ENCODE measurements at regions not wholly inside any gene's neighbourhood (a gene's known extent, or its start where the extent isn't known, plus 50 kb on each side); places are given as distances from the start of the nearest gene placed in this dataset.
"Not testable (repeated sequence)": the region's sequence is repeated elsewhere in the genome, so short reads cannot be mapped to it uniquely, and the experiment has no call there.

DNA sequence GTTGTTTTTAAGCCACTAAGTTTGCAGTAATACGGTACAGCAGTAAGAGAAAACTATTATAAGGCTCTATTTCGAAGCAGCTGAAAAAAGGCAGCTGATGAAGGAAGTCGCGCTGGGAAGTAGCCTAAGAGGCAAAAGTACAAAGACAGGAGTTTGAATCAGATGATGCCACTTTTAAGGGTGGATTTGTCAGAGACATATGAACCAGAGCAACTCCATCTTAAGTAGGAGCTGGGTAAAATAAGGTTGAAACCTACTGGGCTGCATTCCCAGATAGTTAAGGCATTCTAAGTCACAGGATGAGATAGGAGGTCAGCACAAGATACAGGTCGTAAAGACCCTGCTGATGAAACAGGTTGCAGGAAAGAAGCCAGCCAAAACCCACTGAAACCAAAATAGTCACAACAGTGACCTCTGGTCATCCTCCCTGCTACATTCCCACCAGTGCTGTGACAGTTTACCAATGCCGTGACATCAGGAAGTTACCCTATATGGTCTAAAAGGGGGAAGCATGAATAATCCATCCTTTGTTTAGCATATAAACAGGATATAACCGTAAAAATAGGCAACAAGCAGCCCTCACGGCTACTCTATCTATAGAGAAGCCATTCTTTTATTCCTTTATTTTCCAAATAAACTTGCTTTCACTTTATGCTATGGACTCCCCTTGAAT is 91.8 kb upstream of the PRSS3 start:
- Histone ChIP-seq H3K4me2 (no peak overlapping the region), H2AFZ (ENCODE audit: low read depth) (no peak overlapping the region), H3K27ac (no peak overlapping the region), H3K4me1 (ENCODE audit: low read depth, poor library complexity, severe bottlenecking) (no peaks in the 10 kb centered on the region), H3K27me3 (ENCODE audit: insufficient read depth, low read depth) (no peaks in the 10 kb centered on the region), H3K36me3 (ENCODE audit: insufficient read depth) (no peaks in the 10 kb centered on the region), H4K20me1 (ENCODE audit: insufficient read depth) (no peaks in the 10 kb centered on the region), H3K79me2 (ENCODE audit: insufficient read depth, low read depth) (no peaks in the 10 kb centered on the region), H3K4me3 (IDR thresholded peaks at IDR 0.05; ENCODE audit: insufficient read depth, low read depth, low read length) (no peak overlapping the region), H3K9ac (no peak overlapping the region)
- TF ChIP-seq, protein P1, sequence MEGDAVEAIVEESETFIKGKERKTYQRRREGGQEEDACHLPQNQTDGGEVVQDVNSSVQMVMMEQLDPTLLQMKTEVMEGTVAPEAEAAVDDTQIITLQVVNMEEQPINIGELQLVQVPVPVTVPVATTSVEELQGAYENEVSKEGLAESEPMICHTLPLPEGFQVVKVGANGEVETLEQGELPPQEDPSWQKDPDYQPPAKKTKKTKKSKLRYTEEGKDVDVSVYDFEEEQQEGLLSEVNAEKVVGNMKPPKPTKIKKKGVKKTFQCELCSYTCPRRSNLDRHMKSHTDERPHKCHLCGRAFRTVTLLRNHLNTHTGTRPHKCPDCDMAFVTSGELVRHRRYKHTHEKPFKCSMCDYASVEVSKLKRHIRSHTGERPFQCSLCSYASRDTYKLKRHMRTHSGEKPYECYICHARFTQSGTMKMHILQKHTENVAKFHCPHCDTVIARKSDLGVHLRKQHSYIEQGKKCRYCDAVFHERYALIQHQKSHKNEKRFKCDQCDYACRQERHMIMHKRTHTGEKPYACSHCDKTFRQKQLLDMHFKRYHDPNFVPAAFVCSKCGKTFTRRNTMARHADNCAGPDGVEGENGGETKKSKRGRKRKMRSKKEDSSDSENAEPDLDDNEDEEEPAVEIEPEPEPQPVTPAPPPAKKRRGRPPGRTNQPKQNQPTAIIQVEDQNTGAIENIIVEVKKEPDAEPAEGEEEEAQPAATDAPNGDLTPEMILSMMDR (conservative IDR thresholded peaks at IDR 0.05; ENCODE audit: low read depth, low read length), result no peak

DNA sequence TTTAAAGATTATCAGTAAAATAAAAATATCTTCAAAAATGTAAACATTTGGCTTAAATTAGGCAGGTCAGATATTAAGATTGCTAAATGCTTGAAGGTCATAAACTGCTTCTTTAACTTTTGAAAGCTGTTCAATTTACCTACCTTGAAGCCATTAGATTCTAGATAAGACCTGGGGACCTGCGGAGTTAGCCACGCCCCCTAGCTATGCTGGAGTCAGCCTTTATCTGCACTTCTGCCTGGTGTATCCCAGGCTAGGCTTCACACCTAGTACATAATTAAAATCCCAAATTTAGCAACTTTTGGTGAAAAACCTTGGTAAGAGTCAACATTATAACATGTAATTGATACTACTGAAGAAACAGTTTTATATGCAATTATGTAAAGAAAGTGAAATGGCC is 89.9 kb upstream of the PRSS3 start:
- not testable (repeated sequence) for H3K27ac ChIP-seq; H3K4me2 ChIP-seq; H3K9ac ChIP-seq; H3K79me2 ChIP-seq (ENCODE audit: insufficient read depth, low read depth); H4K20me1 ChIP-seq (ENCODE audit: insufficient read depth); H3K4me3 ChIP-seq (IDR thresholded peaks at IDR 0.05; ENCODE audit: insufficient read depth, low read depth, low read length); H3K36me3 ChIP-seq (ENCODE audit: insufficient read depth); H3K4me1 ChIP-seq (ENCODE audit: low read depth, poor library complexity, severe bottlenecking); H3K27me3 ChIP-seq (ENCODE audit: insufficient read depth, low read depth); H2AFZ ChIP-seq (ENCODE audit: low read depth)

DNA sequence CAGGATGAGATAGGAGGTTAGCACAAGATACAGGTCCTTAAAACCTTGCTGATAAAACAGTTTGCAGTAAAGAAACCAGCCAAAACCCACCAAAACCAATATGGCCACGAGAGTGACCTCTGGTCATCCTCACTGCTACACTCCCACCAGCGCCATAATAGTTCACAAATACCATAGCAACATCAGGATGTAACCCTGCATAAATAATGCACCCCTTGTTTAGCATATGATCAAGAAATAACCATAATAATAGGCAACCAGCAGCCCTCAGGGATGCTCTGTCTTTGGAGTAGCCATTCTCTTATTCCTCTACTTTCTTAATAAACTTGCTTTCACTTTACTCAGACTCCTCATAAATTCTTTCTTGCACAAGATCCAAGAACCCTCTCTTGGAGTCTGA is 86.9 kb upstream of the PRSS3 start:
- no peak overlapping the region for H3K4me2 ChIP-seq
- TF ChIP-seq, protein P1 (conservative IDR thresholded peaks at IDR 0.05; ENCODE audit: low read depth, low read length), result no peak
- H3K36me3 ChIP-seq (ENCODE audit: insufficient read depth), result no peaks in the 10 kb centered on the region
- H2AFZ ChIP-seq (ENCODE audit: low read depth), result no peak overlapping the region
- no peaks in the 10 kb centered on the region for H3K27me3 ChIP-seq (ENCODE audit: insufficient read depth, low read depth)
- H4K20me1 ChIP-seq (ENCODE audit: insufficient read depth), result no peaks in the 10 kb centered on the region
- no peak overlapping the region for H3K27ac ChIP-seq
- H3K79me2 ChIP-seq (ENCODE audit: insufficient read depth, low read depth), result no peaks in the 10 kb centered on the region
- no peak overlapping the region for H3K9ac ChIP-seq
- no peak overlapping the region for H3K4me3 ChIP-seq (IDR thresholded peaks at IDR 0.05; ENCODE audit: insufficient read depth, low read depth, low read length)
- H3K4me1 ChIP-seq (ENCODE audit: low read depth, poor library complexity, severe bottlenecking), result no peaks in the 10 kb centered on the region

DNA sequence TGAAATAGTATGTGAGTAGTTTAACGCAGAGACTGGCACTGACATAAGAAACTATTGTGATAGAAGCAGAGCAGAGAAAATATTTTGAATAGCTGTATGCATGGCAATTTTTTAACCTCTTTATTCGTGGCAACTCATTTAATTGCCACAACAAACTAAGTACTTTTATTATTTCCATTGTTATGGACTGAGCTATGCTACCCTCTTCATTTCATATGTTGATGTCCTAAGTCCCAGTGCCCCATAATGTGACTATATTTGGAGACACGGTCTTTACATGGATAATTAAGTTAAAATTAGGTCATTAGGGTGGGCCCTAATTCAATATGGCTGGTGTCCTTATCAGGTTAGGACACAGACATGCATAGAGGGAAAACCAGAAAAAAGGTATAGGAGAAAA is 86.1 kb upstream of the PRSS3 start:
- Histone ChIP-seq H3K4me2 (no peak overlapping the region), H4K20me1 (ENCODE audit: insufficient read depth) (no peaks in the 10 kb centered on the region), H3K4me3 (IDR thresholded peaks at IDR 0.05; ENCODE audit: insufficient read depth, low read depth, low read length) (no peak overlapping the region), H3K27ac (no peak overlapping the region), H3K36me3 (ENCODE audit: insufficient read depth) (no peaks in the 10 kb centered on the region), H3K4me1 (ENCODE audit: low read depth, poor library complexity, severe bottlenecking) (no peaks in the 10 kb centered on the region), H3K79me2 (ENCODE audit: insufficient read depth, low read depth) (no peaks in the 10 kb centered on the region), H3K9ac (no peak overlapping the region), H3K27me3 (ENCODE audit: insufficient read depth, low read depth) (no peaks in the 10 kb centered on the region), H2AFZ (ENCODE audit: low read depth) (no peak overlapping the region)
- TF ChIP-seq, protein P1 (conservative IDR thresholded peaks at IDR 0.05; ENCODE audit: low read depth, low read length), result no peak

DNA sequence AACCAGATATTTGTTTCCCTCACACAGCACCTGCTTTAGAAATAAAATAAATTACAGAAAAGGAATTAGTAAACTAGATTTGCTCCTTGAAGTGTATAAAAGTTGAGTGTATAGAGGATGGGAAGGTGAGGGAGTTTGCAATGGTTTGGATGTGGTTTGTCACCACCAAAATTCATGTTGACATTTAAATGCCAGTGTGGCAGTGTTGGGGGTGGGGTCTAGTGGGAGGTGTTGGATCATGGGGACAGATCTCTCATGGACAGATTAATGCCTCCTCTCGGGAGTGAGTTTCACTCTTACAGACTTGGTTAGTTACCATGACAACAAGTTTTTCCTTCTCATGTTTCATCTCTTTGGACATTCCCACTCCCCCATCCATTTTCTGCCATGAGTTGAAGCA is 83.9 kb upstream of the PRSS3 start:
- H3K36me3 ChIP-seq (ENCODE audit: insufficient read depth); H3K4me3 ChIP-seq (IDR thresholded peaks at IDR 0.05; ENCODE audit: insufficient read depth, low read depth, low read length); H2AFZ ChIP-seq (ENCODE audit: low read depth); H3K27me3 ChIP-seq (ENCODE audit: insufficient read depth, low read depth); H3K4me2 ChIP-seq; H3K27ac ChIP-seq; H3K79me2 ChIP-seq (ENCODE audit: insufficient read depth, low read depth); H3K4me1 ChIP-seq (ENCODE audit: low read depth, poor library complexity, severe bottlenecking); H4K20me1 ChIP-seq (ENCODE audit: insufficient read depth); H3K9ac ChIP-seq: not testable (repeated sequence)

Data from KMS-11 (cell line).